WERI-Rb-1 (cell line): ENCODE measurements at regions not wholly inside any gene's neighbourhood (a gene's known extent, or its start where the extent isn't known, plus 50 kb on each side); places are given as distances from the start of the nearest gene placed in this dataset.

Source experiments
- DNase-seq: peaks from one replicate; pipeline ENCODE4 v3.0.0-alpha.2; 2020
- H3K27ac ChIP-seq: fragments of 250-450 bp; sonication (Bioruptor Pico); 2 replicates; pipeline ENCODE4 v1.5.1; 2020; ENCODE audit warnings: mild to moderate bottlenecking, moderate library complexity
- H3K27me3 ChIP-seq: fragments of 250-450 bp; sonication (Bioruptor Pico); 2 replicates; pipeline ENCODE4 v1.5.1; 2021; ENCODE audit warnings: mild to moderate bottlenecking, low read depth, moderate library complexity; ENCODE audit not compliant: insufficient read depth, severe bottlenecking
- H3K36me3 ChIP-seq: fragments of 250-450 bp; sonication (Bioruptor Pico); 2 replicates; pipeline ENCODE4 v1.5.1; 2020; ENCODE audit warnings: mild to moderate bottlenecking, moderate library complexity
- H3K4me3 ChIP-seq: 2 replicates; pipeline ENCODE4 v1.5.1; 2011; ENCODE audit warnings: low read depth, mild to moderate bottlenecking, control low read depth, low read length
- H3K9me3 ChIP-seq: fragments of 250-450 bp; sonication (Bioruptor Pico); 2 replicates; pipeline ENCODE4 v1.5.1; 2021; ENCODE audit warnings: mild to moderate bottlenecking, moderate library complexity; ENCODE audit not compliant: severe bottlenecking
- CTCF ChIP-seq: IDR thresholded peaks from 2 replicates; pipeline ENCODE4 v1.5.1; 2011; ENCODE audit warnings: low read depth, mild to moderate bottlenecking, control low read depth, inconsistent platforms, low read length

GRCh38 chr2:154603682-154604081 lies 94.8 kb upstream of the KCNJ3 start:
- no peak for DNase-seq
- no peaks in the 10 kb centered on the region for H3K27me3 ChIP-seq
- TF ChIP-seq CTCF = 0 out of 2 replicates have a peak, but pooled peaks have one; percentile 12
- H3K9me3 ChIP-seq = no peaks in the 10 kb centered on the region
- no peak overlapping the region for H3K4me3 ChIP-seq
- H3K27ac ChIP-seq = no peak overlapping the region
- H3K36me3 ChIP-seq = no peaks in the 10 kb centered on the region

GRCh38 chr2:154608438-154608837 lies 90.1 kb upstream of the KCNJ3 start:
- no peaks in the 10 kb centered on the region for H3K27me3 ChIP-seq
- DNase-seq = no peak
- H3K27ac ChIP-seq = no peak overlapping the region
- H3K9me3 ChIP-seq = no peaks in the 10 kb centered on the region
- TF ChIP-seq CTCF = no peak
- no peaks in the 10 kb centered on the region for H3K36me3 ChIP-seq
- H3K4me3 ChIP-seq = no peak overlapping the region

DNA sequence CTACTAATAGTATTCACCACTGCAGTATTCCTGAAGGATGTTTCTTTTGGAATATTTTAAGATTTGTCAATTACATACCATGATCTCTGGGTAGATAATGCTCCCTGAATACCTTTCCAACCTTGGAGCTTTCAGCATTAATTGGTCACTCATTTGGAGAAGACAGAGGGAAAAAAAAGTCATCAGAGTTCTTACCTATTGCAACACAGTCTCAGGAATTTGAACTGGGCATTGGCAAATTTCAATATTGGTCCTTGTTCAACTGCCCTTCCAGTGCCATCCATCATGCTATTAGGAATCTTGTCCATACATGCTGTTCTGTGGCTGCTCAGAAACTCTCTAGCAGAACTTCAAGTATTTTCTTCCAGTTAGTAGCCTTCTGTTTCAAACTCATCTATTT lies 83.6 kb upstream of the KCNJ3 start:
- H3K27ac ChIP-seq = no peak overlapping the region
- no peaks in the 10 kb centered on the region for H3K27me3 ChIP-seq
- no peak for TF ChIP-seq CTCF
- H3K9me3 ChIP-seq = no peaks in the 10 kb centered on the region
- DNase-seq = no peak
- H3K4me3 ChIP-seq = no peak overlapping the region
- no peaks in the 10 kb centered on the region for H3K36me3 ChIP-seq

- DNase-seq = no peak
- Histone ChIP-seq H3K36me3 (no peaks in the 10 kb centered on the region), H3K27me3 (no peaks in the 10 kb centered on the region), H3K4me3 (no peak overlapping the region), H3K9me3 (no peaks in the 10 kb centered on the region), H3K27ac (no peak overlapping the region)
- TF ChIP-seq CTCF = no peak
These were observed 81.8 kb upstream of the KCNJ3 start for GRCh38 chr2:154616659-154617058.

GRCh38 chr2:154620471-154620870 lies 78.0 kb upstream of the KCNJ3 start:
- no peak for TF ChIP-seq CTCF
- no peaks in the 10 kb centered on the region for H3K36me3 ChIP-seq
- no peak overlapping the region for H3K4me3 ChIP-seq
- H3K27me3 ChIP-seq = no peaks in the 10 kb centered on the region
- H3K9me3 ChIP-seq = no peaks in the 10 kb centered on the region
- DNase-seq = no peak
- no peak overlapping the region for H3K27ac ChIP-seq

GRCh38 chr2:154623819-154624218 lies 74.7 kb upstream of the KCNJ3 start:
- DNase-seq = peak; percentile 47
- H3K36me3 ChIP-seq = no peaks in the 10 kb centered on the region
- H3K9me3 ChIP-seq = no peaks in the 10 kb centered on the region
- no peak overlapping the region for H3K27ac ChIP-seq
- H3K4me3 ChIP-seq = no peak overlapping the region
- no peaks in the 10 kb centered on the region for H3K27me3 ChIP-seq
- TF ChIP-seq CTCF = peak; percentile 72
